Astrocyte of the spinal cord (primary cell): ENCODE measurements at regions not wholly inside any gene's neighbourhood (a gene's known extent, or its start where the extent isn't known, plus 50 kb on each side); places are given as distances from the start of the nearest gene placed in this dataset.

Experiments
- DNase-seq: peaks from one replicate; pipeline ENCODE4 v3.0.0; 2011; ENCODE audit warnings: low read depth, low spot score
- H3K4me3 ChIP-seq: 2 replicates; pipeline ENCODE4 v1.5.1; 2011; ENCODE audit warnings: low read depth, mild to moderate bottlenecking, low read length, moderate library complexity
- CTCF ChIP-seq: IDR thresholded peaks from 2 replicates; pipeline ENCODE4 v1.5.1; 2012; ENCODE audit warnings: low read depth, mild to moderate bottlenecking, low read length, inconsistent platforms
- in situ Hi-C: cut with HindIII; loops from 2 replicates; pipeline ENCODE4 v1.10.0; 2017; ENCODE audit warnings: low sequenced_read_pairs

GRCh38 chr9:1829719-1830118, 185.4 kb upstream of the SMARCA2 start:
- in situ Hi-C loops = no loop called here
- no peak for TF ChIP-seq CTCF
- no peak for DNase-seq
- H3K4me3 ChIP-seq = no peak overlapping the region

- H3K4me3 ChIP-seq = no peak overlapping the region
- in situ Hi-C loops = no loop called here
- no peak for TF ChIP-seq CTCF
- no peak for DNase-seq
Observed at GRCh38 chr9:1832960-1833359, 182.2 kb upstream of the SMARCA2 start.

GRCh38 chr9:1837453-1838084, 177.6 kb upstream of the SMARCA2 start:
- H3K4me3 ChIP-seq = no peak overlapping the region
- DNase-seq = no peak
- in situ Hi-C loops = no loop called here
- peak; percentile 6 for TF ChIP-seq CTCF

- no peak for DNase-seq
- H3K4me3 ChIP-seq = no peak overlapping the region
- TF ChIP-seq CTCF = no peak
- in situ Hi-C loops = no loop called here
Observed at GRCh38 chr9:1839909-1840308, 175.2 kb upstream of the SMARCA2 start.

- in situ Hi-C loops = no loop called here
Observed at GRCh38 chr9:1845425-1845824, 169.7 kb upstream of the SMARCA2 start.

GRCh38 chr9:1855726-1856125, 159.4 kb upstream of the SMARCA2 start:
- H3K4me3 ChIP-seq = no peak overlapping the region
- no peak for DNase-seq
- in situ Hi-C loops = no loop called here
- TF ChIP-seq CTCF = no peak

More at GRCh38 chr9:1845425-1845824, 169.7 kb upstream of the SMARCA2 start:
- no peak for TF ChIP-seq CTCF
- no peak overlapping the region for H3K4me3 ChIP-seq
- no peak for DNase-seq

GRCh38 chr9:1857808-1858207, 157.3 kb upstream of the SMARCA2 start:
- in situ Hi-C loops = no loop called here
- no peak for TF ChIP-seq CTCF
- H3K4me3 ChIP-seq = no peak overlapping the region
- no peak for DNase-seq
